Skeletal muscle satellite cell (primary cell): ENCODE measurements at regions not wholly inside any gene's neighbourhood (a gene's known extent, or its start where the extent isn't known, plus 50 kb on each side); places are given as distances from the start of the nearest gene placed in this dataset.

Source experiments
- H3K27me3 ChIP-seq: 2 replicates; pipeline ENCODE4 v1.7.0; 2013; ENCODE audit warnings: low read length; ENCODE audit not compliant: control insufficient read depth, insufficient read depth
- H3K36me3 ChIP-seq: 2 replicates; pipeline ENCODE4 v1.7.0; 2013; ENCODE audit warnings: mild to moderate bottlenecking, control low read depth, low read length; ENCODE audit not compliant: insufficient read depth
- H3K4me1 ChIP-seq: 2 replicates; pipeline ENCODE4 v1.7.0; 2013; ENCODE audit warnings: low read length; ENCODE audit not compliant: control insufficient read depth, insufficient read depth
- H3K4me2 ChIP-seq: 2 replicates; pipeline ENCODE4 v1.7.0; 2013; ENCODE audit warnings: mild to moderate bottlenecking, low read length
- H3K4me3 ChIP-seq: 2 replicates; pipeline ENCODE4 v1.7.0; 2013; ENCODE audit warnings: low read length
- H3K9ac ChIP-seq: 2 replicates; pipeline ENCODE4 v1.7.0; 2013; ENCODE audit warnings: mild to moderate bottlenecking, low read depth, low read length, moderate library complexity
- H3K9me3 ChIP-seq: replicated peaks from 2 replicates; pipeline ENCODE4 v1.7.0; 2013; ENCODE audit warnings: mild to moderate bottlenecking, control low read depth, low read length

DNA sequence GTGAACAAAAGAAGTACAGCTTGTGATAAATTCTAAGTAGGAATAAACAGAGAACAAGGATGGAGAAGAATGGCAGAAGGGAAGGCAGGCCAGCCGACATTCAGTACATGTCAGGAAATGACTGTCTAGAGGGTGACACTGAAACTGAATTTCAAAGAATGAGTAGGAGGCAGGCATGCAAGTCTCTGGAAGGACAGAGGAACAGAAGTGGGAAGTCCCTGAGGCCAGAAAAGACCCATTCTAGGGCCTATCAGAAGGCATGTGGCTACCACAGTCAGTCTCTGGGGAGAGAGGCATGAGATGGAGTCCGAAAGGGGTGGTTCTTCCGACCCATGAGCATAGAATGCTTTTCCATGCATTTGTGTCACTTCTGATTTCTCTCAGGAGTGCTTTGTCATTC is 243.5 kb upstream of the UBE2E2 start:
- Histone ChIP-seq H3K4me2 (no peak overlapping the region), H3K4me1 (no peaks in the 10 kb centered on the region), H3K9ac (no peak overlapping the region), H3K27me3 (peaks cover 20% of the 10 kb centered on the region), H3K4me3 (no peak overlapping the region), H3K9me3 (no peaks in the 10 kb centered on the region), H3K36me3 (no peaks in the 10 kb centered on the region)

DNA sequence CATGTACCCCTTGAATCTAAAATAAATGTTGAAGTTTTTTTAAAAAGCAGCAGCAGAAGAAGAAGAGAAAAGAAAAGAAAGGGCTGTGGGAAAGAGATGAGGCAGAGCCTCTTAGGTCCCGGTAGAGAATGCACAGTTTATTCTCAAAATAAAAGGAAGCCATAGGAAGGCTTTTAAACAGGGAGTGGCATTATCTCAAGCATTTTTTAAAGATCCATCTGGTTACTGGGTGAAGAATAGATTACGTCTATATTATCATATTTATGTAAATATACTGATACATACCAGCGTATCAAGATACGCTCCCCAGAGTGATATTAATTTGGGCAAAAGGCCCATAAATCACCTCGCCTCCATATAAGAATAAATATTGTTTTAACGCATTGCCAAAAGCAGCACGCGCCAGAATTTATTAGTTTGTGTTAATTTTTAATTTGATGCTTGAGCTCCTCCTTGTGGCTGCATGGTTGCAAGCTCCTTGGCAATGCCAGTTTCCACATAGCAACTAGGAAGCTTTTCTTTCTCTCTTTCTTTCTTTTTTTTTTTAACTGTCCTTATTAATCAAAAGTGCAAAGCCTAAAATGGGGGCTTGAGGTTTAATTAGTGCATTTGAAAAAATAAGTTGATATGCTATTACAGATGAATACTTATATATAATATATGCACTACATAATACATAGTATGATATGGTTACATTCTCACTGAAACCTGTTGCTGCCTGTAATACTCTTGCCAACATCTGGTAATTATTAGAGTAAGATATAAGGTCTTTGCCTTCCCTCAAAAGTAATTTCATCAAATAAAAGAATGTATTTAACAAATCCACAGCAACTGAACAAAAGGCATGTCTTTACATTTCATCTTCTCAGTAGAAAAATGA is 242.8 kb upstream of the UBE2E2 start:
- Histone ChIP-seq H3K9me3 (no peaks in the 10 kb centered on the region), H3K4me2 (peak overlapping the region; percentile 48), H3K9ac (no peak overlapping the region), H3K27me3 (peaks cover 20% of the 10 kb centered on the region), H3K36me3 (no peaks in the 10 kb centered on the region), H3K4me1 (no peaks in the 10 kb centered on the region), H3K4me3 (no peak overlapping the region)

DNA sequence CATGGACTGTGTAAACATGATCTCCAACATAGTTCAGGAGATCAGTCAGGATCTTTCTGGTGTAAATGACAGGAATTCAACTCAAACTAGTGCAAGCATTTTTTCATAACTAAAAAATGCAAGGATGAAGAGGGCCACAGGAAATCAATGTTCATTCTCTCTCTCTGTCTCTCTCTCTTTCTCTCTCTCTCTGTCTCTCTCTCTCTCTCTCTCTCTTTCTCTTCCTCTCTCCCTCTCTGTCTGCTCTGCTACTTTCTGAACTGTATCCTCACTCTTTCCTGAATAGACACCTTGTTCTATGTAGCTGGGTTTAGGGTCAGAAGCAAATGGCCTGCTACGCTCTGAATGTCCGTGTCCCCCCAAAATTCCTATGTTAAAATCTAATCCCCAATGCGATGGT is 240.9 kb upstream of the UBE2E2 start:
- H3K9ac ChIP-seq = no peak overlapping the region
- H3K36me3 ChIP-seq = no peaks in the 10 kb centered on the region
- no peaks in the 10 kb centered on the region for H3K9me3 ChIP-seq
- no peaks in the 10 kb centered on the region for H3K4me1 ChIP-seq
- H3K27me3 ChIP-seq = peaks cover 24% of the 10 kb centered on the region
- no peak overlapping the region for H3K4me2 ChIP-seq
- no peak overlapping the region for H3K4me3 ChIP-seq

DNA sequence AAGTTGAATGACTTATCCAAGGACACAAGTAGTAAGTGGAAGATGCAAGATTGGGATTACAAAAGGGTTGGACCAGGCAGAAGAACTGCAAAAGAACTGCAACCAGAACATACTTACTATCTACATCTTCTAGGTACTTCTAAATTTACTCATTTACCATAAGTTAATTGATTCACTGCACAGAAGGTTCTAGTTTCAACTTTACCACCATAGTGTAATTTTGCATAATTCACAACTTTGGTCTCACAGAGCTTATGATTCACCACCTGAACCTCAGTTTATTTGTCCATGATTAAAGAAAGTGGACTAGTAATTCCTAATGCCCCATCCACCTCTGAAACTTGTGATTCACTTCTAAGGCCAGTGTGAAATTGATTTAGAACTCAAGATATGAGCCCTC is 236.8 kb upstream of the UBE2E2 start:
- H3K27me3 ChIP-seq = peaks cover 48% of the 10 kb centered on the region
- no peaks in the 10 kb centered on the region for H3K9me3 ChIP-seq
- H3K4me3 ChIP-seq = no peak overlapping the region
- H3K4me1 ChIP-seq = no peaks in the 10 kb centered on the region
- H3K4me2 ChIP-seq = no peak overlapping the region
- H3K9ac ChIP-seq = no peak overlapping the region
- H3K36me3 ChIP-seq = no peaks in the 10 kb centered on the region

DNA sequence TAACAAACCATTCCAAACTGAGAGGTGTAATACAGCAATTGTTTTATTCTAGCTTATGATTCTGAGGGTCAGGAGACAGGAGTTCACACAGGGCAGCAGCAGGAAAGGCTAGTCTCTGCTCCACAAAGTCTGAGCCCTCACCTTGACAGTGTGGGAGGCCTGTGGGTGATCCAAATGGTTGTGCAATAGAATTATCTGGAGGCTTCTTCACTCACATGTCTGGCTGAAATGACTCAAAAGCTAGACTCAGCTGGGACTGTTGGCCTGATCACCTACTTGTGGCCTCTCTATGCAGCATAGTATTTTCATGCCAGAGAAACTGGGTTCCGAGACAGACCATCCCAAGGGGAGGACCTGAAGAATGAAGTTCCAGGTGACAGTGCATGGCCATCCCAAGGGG is 233.9 kb upstream of the UBE2E2 start:
- Histone ChIP-seq H3K27me3 (peaks cover 35% of the 10 kb centered on the region), H3K9me3 (no peaks in the 10 kb centered on the region), H3K4me3 (no peak overlapping the region)

DNA sequence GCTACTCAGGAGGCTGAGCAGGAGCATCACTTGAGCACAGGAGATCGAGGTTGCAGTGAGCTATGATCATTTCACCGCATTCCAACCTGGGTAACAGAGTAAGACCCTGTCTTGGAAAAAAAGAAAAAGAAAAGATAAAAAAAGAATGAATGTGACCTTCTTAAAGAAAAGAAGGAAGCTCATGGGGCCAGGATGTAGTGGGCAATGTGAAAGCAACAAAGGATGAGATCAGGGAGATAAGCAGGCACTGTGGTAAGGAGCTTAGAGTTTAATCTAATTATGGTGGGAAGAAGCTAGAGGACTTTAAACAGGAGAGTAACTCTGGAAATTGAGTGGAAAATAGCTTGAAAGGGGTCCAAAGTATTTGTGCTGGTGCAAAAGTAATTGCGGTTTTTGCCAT is 231.6 kb upstream of the UBE2E2 start:
- no peak overlapping the region for H3K4me2 ChIP-seq
- no peak overlapping the region for H3K9ac ChIP-seq
- H3K4me1 ChIP-seq = no peaks in the 10 kb centered on the region
- H3K9me3 ChIP-seq = no peaks in the 10 kb centered on the region
- no peaks in the 10 kb centered on the region for H3K36me3 ChIP-seq
- H3K4me3 ChIP-seq = no peak overlapping the region
- peaks cover 30% of the 10 kb centered on the region for H3K27me3 ChIP-seq

More for the DNA sequence above, 233.9 kb upstream of the UBE2E2 start:
- no peak overlapping the region for H3K4me2 ChIP-seq
- H3K9ac ChIP-seq = no peak overlapping the region
- no peaks in the 10 kb centered on the region for H3K36me3 ChIP-seq
- no peaks in the 10 kb centered on the region for H3K4me1 ChIP-seq

DNA sequence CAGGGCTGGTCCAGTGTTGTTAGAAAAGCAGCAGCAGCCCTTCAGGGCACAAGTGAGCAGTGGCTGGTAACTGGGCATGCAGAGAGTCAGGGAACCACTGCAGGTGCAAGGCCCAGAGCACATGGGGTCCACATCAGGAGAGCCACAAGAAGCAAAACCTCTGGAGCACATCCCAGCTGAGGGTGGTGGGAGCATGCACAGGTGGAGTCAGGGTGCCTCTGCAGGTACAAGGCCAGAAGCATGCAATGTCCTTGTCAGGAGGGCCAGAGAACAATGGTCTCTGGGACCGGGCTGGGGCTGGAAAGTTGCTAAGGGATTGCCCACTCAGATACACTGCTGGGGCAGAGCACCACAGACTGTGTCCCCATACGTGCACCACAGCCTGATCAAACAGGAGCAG is 226.1 kb upstream of the UBE2E2 start:
- no peaks in the 10 kb centered on the region for H3K36me3 ChIP-seq
- H3K4me1 ChIP-seq = peaks cover 2% of the 10 kb centered on the region
- H3K4me2 ChIP-seq = no peak overlapping the region
- no peak overlapping the region for H3K4me3 ChIP-seq
- H3K27me3 ChIP-seq = no peaks in the 10 kb centered on the region
- no peaks in the 10 kb centered on the region for H3K9me3 ChIP-seq
- H3K9ac ChIP-seq = no peak overlapping the region

DNA sequence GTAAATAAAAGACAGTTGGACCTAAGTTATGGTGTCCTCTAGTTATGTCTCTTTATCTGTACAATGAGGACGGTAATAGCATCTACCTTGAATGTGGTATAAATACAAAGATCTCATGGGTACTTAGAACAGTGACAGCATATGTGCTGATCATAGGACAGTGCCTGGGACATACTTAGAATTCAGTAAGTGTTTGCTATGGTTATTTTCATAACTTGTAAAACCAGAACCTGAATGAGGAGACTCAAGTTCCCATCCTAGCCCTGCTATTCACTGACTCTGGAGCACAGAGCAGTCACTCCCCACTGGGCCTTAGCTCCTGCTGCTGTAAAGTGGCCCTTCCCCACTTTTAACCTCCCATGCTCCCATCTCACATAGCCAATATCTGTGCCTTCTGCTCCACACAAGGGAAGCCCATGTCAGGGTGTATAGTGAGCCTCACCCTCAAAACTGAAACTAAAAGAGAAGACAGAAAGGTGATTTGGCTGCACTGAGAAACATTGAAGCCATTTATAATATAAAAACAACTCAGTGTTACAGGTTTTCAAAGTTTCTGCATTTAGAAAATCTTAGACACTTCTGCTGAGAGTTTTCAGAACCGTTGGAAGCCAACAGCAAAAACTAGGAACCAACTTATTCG is 225.4 kb upstream of the UBE2E2 start:
- Histone ChIP-seq H3K27me3 (no peaks in the 10 kb centered on the region), H3K9ac (no peak overlapping the region), H3K4me1 (peaks cover 2% of the 10 kb centered on the region), H3K4me2 (no peak overlapping the region), H3K9me3 (no peaks in the 10 kb centered on the region), H3K4me3 (no peak overlapping the region), H3K36me3 (no peaks in the 10 kb centered on the region)

DNA sequence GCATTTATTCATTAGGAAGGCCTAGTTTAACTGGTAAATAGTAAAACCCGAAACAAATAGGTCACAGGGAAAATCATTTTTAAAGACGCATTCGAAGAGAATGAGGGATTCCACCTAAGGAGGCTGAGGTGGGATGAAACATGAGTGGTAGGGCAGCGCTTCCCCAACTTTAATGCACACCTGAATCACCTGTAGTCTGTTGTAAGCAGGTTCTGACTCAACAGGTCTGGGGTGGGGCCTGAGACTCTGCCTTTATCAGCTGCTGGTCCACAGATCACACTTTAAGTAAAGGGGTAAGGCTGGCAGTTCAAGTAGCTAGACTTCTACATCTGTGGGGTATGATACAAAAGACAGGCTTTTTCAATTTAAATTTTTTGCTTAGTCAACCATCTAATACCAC is 223.5 kb upstream of the UBE2E2 start:
- Histone ChIP-seq H3K36me3 (no peaks in the 10 kb centered on the region), H3K9ac (no peak overlapping the region), H3K4me1 (peaks cover 2% of the 10 kb centered on the region), H3K4me3 (no peak overlapping the region), H3K27me3 (no peaks in the 10 kb centered on the region), H3K4me2 (no peak overlapping the region), H3K9me3 (no peaks in the 10 kb centered on the region)

DNA sequence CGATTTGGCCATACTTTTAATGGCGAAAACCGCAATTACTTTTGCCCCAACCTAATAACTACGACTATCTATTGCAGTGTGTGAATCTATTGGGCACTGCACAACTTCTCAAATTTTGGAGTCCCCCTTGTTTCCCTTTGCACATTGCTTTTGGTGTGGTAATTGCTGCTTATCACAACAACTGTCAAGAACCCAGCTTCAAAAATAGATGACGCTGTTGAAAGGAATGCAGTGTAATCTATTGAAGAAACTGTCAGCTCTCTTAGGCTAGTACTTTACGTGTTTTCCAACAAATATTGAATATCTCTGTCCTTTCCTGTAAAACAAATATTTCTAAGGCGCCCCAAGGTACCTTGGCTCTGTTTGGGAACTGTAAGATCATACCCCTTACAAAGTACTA is 222.8 kb upstream of the UBE2E2 start:
- Histone ChIP-seq H3K9me3 (no peaks in the 10 kb centered on the region), H3K4me2 (peak overlapping the region; percentile 53), H3K9ac (no peak overlapping the region), H3K4me3 (no peak overlapping the region), H3K36me3 (no peaks in the 10 kb centered on the region), H3K4me1 (peaks cover 2% of the 10 kb centered on the region), H3K27me3 (no peaks in the 10 kb centered on the region)

DNA sequence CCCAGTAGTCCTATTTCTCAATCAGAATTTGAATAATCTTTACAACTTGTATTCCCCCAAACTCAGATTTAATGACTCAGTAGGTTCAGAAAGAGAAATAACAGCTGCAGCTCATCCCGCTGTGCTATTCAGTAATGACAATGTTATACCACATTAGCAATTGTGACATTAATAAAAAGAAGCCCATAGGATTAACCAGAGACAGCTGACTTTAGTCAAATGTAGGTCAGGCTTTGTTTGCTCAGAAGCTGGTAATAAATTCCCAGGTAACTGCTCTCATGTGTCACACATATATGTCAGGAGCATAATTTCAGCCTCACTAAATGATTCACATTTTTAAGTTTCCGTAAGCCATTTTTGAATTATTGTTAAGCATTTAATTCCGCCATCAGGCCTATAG is 222.0 kb upstream of the UBE2E2 start:
- H3K36me3 ChIP-seq = no peaks in the 10 kb centered on the region
- no peak overlapping the region for H3K9ac ChIP-seq
- H3K4me1 ChIP-seq = peaks cover 2% of the 10 kb centered on the region
- no peaks in the 10 kb centered on the region for H3K9me3 ChIP-seq
- H3K4me2 ChIP-seq = no peak overlapping the region
- no peak overlapping the region for H3K4me3 ChIP-seq
- H3K27me3 ChIP-seq = peaks cover 2% of the 10 kb centered on the region

DNA sequence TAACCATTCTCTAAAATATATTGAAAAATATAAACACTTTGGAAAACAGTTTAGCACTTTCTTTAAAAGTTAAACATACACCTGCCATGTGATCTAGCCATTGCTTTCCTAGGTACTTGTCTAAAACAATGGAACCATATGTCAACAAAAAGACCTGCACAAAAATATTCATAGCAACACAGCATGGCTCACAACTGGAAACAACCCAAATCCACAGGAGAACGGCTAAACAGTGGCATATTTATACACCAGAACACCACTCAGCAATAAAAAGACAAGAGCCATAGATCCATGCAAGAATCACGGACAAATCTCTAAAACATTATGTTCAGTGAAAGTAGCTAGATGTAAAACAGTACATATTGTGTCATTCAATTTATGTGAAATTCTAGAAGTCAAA is 221.3 kb upstream of the UBE2E2 start:
- H3K4me2 ChIP-seq = no peak overlapping the region
- no peaks in the 10 kb centered on the region for H3K9me3 ChIP-seq

More for the DNA sequence above, 221.3 kb upstream of the UBE2E2 start:
- Histone ChIP-seq H3K4me1 (peaks cover 2% of the 10 kb centered on the region), H3K36me3 (no peaks in the 10 kb centered on the region), H3K4me3 (no peak overlapping the region), H3K9ac (no peak overlapping the region), H3K27me3 (peaks cover 2% of the 10 kb centered on the region)
